GM21737 (cell line): ENCODE measurements at regions not wholly inside any gene's neighbourhood (a gene's known extent, or its start where the extent isn't known, plus 50 kb on each side); places are given as distances from the start of the nearest gene placed in this dataset.

Experiments
- ATAC-seq: cut with Tn5 transposase; IDR thresholded peaks from one replicate; pipeline ENCODE4 v1.9.1; 2021; ENCODE audit warnings: mild to moderate bottlenecking, moderate library complexity; ENCODE audit not compliant: unreplicated experiment

DNA sequence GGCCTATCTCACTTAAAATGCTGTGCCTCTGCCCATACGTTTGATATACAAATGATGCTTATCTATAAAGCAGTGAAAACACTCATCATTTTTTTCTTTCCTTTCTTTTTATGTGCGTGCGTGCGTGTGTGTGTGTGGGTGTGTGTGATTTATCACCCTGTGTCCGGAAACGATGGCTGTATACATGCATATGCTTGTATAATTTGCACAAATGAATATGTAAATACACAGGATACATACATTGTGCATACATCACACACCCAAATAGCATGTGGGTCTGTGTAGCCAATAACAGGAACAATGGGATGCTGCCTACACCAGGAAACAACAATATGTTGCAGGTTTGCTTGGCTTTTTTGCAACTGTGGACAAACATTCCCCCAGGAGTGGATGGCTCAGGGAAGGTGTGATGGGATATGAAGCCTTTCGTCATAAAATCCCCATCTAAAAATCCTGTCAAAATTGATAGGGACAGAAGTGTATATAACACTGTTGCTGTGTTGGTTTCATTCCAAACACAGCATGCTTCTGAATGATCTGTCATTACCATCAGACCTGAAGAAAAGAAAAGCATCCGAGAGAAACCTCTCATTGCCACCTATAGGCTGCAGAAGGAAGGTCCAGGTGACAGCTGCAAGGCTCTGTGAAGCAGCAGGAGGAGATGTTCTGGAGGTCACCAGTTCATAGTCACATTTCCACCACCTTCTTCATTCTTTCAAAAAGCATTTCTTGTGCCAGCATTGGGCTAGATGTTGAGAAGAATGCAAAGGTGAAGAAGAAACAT is 503.9 kb upstream of the NR2F2 start:
- no peak for ATAC-seq

DNA sequence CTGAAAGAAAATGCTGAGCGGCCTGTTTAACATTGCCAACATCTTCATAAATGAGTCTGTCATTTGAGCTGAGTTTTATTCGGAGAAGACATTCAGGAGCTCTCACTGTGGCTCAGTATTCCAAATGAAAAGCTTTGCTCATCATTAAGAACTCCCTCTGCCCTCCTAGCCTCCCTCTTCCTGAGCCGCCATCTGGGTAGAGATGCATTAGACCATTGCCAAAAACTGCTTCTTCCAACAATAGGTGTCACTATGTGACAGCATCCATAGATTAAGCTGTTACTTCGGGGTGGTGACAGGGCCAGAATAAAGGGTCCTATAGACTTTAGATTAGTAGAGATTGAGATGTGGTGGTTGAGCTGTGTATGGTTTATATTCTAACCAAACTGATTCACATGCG is 501.4 kb upstream of the NR2F2 start:
- ATAC-seq = no peak

DNA sequence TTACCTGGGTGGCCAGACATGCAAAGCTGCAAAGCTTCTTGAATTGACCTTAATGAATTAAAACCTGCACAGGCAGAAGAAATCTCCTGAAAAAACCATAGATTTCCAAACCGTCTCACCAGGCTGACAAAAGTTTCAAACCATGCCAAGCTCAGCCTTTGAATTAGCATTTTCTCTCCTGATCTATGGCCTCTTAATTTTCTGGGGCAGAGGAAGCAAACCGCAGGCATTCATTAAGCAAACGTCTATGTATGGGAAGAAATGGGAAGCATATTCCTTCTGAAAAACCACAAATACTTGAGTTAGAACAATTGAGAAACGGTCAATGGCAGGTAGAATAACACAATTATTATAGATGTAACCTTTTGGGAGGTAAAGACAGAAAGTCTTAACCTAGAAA is 500.2 kb upstream of the NR2F2 start:
- no peak for ATAC-seq

DNA sequence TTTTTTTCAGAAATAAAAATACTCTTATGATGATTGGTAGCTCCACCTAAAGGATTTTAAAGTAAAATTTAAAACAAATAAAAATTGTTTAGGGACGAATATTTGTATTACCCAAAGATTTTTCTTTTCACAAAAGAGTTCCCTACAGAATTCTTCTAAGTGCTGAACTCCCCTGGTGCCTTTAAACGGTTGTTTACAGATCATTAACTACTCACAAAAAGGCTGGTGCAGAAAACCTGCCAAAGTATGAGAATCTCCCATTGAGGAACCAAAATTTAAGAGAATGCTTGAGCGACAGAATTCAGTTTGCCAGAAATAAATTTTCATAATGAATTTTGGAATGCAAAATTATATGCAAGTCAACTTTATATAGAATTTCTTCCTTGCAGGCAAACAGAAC is 497.8 kb upstream of the NR2F2 start:
- no peak for ATAC-seq

DNA sequence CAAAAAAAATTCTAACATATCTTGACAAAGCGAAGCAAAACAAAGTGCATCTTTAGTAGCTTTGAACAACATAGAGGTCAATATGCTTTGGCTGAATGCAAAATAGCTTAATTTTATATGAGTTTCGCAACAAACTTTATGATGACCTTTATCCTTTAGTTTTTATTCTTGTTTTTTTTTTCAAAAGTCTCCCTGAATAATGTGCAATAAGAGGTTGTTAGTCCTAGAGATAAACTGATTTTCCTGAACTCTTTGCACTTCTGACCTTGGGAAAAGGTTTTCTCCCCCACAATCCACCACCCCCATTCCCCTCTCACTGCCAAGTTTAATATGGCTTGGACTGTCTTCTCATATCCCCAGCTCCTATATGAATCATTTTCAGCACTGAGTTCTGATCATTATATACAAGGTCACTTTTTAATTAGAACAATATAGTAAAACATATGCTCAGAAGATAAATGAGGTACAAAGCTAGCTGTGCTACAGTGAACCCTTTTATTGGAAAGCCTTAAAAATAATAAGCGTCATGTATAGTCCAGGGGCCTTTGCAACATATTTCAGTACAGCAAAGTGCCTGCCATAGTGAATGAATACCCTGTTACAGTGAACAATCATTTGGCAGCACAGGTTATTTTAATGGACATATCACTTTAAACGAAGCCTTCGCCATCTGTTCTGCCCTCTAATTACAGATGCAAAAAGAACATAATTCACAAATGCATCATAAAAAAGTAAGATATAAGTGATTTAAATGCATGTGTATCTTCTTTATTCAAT is 496.3 kb upstream of the NR2F2 start:
- ATAC-seq = no peak

DNA sequence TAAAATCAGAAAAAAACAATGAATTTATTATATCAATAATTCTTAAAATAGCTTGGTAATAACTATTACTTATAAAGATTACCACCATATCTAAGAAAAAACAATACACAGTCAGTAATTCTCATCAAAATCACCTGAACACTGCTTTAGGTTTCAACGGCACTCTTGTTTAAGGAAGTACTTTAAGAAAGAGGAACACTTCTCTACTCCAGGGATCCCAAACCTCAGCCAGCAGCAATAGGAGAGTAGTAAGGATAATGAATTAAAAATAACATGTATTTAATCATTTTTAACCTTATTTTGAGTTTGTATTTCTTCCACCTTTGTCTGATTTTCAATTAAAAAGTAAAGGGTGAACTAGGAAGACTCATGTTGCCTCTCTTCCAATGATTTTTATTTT is 494.0 kb upstream of the NR2F2 start:
- no peak for ATAC-seq

DNA sequence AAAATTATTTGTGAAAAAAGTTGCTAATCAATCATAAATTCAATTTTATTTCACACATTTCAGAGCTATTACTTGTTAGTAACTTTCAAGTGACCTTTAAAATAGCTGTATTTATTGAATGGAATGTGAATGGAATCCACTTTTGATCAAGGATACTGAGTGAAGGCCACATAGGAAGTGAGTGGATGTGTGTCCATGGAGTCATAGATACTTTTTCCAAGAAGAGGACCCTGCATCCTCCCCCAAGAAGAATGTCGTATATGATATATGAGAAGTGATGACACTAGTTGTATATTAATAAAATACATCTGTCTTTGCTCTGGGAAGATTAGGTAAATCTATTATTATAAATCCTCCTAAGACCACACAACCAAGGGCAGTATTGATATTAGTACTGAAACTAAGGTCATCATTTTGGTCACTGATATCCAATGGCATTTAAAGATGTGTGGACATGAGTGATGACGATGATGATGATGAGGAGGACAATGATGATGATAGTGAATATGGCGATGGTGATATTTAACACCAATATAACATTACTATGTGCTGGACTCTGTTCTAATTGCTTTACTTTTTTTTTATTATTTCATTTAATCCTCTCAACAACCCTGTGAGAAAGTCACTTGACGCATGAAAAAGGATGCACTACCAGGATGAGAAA is 493.0 kb upstream of the NR2F2 start:
- no peak for ATAC-seq

DNA sequence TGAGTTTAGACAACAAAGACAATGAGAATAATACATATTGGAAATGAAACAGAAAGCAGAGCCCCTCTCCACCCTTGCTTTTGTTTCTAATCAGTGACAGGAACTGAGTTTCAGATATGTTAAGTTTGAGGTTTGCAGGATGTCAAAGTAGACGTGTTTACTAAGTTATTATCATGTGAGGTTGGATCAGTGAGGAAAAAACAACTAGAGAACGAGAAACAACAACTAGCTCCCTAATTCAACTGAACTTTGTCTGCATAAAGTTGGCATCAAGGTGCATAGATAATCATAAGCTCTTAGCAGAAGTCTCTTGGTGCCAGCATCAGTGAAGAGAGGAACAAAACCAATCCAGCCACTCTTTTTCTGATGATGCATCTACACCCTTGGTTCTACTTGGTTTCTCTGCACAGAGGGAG is 491.1 kb upstream of the NR2F2 start:
- ATAC-seq = peak; percentile 90

DNA sequence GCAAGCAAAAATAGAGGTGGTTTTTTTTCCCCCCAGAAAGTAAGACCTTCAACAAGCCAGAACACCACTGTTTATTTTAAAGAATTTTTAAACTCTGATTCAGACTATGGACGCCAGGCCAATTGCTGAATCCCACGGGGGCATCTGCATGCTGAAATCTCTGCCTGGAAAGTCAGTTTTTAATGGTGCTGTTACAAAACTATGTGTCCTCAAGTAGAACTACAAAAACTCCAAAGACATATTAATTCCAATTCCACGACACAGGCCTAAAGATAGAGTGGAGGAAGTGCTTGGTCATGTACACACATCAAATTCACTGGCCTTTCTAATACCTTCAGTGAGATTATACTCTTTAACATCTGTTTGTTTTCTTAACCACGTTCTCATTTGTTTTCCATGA is 490.5 kb upstream of the NR2F2 start:
- no peak for ATAC-seq

DNA sequence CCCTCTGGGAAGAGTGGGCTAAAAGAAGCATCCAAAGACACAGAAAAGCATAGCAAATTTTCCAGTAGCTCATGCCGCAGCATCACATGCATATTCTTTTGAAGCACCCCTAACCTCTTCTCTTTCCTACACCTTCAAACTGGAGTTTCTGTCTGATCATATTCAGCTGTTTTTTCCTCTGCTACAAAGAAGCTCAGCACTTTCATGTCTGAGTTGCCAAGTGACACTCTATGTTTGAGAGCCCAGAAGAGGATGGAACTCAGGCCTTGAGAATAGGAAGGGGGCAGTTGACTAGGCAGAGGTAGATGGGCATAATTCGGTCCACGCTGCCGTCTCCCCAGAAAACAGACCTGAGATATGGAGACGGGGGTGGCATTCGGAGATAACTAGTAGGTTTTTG is 489.6 kb upstream of the NR2F2 start:
- no peak for ATAC-seq

DNA sequence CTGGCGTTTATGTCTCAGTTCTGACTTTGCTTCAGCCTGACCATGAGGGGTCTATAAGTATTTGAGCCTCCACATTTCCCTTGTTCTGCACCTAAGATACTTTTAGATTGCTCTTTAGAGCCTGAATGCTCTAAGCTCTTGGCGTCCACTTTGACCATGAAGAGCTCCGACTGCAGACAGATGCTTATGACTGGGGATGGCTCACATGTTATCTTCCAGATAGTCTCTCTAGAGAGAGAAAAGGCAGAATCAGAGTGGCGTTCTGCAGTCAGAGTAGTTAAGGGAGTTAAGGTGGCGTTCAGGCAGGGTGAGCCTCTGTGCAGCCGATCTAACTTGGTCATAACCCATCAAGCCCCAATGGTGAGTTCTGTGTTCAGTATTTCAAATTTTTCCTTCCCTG is 487.9 kb upstream of the NR2F2 start:
- no peak for ATAC-seq

DNA sequence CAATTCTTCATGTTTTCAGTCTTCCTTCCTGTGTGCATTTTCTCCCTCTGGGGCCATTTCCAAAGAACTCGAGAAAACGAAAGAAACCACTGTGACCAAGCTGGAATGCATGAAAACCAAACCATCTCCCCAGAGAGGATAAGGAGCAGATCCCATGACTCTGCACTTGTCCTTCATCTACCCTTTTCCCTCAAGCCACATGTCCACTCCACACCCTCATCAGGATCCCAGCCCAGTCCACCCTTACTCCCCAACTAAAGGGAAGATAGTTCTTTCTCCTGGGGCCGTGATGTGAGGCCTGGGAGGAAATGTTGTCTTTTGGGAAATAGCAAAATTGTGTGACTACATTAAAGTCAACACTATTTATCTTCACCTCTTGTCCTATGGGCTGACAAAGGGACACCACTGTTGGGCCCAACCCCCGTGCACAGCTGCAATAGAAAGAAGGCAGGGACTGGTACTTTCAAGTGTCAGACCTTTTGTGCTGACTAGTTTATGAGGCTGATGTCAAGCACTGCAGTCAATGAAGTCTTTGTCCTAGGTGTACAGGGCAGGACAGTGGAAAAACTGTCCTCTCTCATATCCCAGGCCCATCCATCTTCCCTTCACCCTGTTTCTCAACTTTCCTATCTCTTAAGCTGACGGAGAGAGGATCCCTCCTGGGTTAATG is 487.1 kb upstream of the NR2F2 start:
- ATAC-seq = no peak

DNA sequence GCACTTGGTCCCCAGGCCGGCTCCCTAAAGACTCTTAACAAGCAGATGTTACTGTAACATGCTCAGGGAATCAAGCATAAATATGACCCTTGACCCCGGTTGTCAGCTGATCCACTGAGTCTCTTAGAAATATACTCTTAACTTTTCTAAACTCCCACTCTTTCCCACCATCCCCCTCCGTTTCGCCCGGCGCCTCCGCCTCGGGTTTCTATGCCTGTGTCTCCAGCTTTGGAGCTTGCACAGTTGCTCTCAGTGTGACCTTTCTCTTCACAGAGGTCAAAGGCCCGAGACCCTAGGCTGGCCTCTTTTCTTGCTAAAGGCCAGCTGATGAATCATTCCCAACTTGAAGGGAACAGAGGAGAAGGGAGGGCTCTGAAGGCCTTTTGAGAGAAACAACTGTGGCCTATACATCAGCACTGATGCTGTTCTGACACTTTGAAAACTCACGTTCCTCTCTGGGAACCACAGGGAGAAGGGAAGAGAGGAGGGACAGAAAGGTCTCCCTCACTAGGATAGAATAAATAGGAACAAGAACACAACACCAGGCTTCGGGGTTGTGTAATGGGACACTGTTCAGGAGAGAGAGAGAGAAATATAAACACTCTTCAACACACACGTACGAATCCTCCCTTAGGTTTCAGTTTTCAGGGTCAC is 484.5 kb upstream of the NR2F2 start:
- no peak for ATAC-seq

DNA sequence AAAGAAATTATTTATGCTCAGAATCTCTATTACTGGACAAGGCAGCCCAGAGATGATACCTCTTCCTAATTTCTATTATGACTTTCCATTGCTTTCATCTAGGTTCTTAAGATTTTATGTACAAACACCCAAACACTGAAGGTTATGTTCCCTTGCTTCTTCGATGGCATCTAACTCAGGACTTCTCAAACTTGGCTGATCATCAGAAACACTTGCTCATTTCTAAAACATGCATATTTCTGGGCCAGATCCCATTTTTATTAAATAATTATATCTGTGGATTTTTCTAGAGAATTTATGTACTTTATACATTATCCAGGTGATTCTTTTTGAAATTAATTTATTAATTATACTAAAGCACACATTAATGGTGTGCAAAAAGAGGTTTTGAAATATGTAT is 482.4 kb upstream of the NR2F2 start:
- no peak for ATAC-seq

DNA sequence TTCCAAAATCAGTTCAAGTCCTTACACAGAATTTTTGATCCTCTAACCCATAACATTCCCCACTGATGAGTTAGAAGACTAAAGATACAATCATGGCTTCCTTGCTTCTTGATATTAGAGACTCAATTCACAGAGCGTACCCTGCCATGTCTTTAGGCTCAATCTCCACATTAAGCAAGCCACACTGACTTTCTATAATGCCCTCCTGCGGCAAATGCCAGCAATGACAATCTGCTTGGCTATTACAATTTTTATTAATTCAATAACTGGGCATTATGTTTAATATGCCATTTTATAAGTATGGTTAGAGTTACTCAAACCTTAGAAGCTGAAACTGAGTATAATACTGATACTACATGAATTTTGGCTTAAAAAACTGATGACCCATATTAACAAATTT is 479.7 kb upstream of the NR2F2 start:
- ATAC-seq = no peak

DNA sequence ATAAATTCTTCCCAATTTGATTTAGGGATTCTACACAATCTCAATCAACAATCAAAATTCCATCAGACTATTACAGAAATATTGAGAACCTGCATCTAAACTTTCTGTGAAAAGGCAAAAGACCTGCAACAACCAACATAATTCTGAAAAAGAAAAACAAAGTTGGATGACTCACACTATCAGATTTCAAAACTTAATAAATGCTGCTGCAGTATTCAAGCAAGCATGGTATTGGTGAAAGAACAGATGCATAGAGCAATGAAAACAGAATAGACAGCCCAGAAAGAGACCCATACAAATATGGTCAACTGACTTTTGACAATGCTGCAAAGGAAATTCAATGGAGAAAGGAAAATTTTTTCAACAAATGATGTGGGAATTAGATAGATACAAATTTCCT is 477.1 kb upstream of the NR2F2 start:
- ATAC-seq = no peak

DNA sequence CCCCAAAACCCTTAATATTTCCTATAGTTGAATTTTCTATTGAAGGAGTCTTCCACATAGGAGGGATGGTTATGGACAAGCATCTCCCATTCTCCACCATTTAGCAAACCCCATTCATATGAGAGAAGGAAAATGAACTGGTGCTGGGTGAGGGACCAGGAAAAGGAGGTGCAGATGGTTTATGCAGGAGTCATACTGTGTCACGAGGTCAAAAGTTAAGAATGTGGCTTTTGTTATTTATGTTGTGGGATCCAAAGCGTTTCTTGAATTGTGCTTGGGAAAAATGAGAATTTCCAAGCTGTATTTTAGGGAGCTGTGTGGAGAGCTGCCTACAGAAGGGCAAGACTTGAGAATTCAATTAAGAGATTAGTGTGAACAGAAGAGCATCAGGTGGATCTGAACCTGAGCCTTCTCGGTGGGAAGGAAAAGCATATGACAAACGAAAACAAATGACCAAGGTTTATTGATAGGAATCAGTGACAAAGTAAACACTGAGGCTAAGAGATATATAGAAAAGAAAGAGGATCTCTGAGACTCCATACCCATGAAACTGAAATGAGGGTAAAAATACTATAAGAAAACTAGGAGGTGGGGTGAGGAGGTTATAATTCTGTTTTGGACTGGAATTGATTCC is 473.3 kb upstream of the NR2F2 start:
- ATAC-seq = no peak

DNA sequence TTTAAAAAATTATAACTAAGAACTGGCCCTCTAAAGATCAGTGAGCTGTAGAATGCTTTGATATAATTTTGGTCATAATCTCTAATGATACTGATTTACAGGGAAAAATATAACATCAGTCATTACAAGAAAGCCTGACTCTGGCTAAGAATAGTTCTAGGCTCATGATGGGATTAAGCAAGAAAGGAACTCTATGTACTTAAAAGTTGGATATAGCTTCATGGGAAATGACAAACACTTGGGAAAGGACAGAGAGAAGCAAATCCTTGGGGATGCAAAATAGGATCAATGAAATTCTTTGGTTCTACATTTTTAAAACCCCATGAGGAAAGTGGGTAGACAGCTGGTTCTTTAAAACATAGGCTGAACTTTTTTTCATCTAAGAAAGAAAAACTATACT is 472.7 kb upstream of the NR2F2 start:
- no peak for ATAC-seq

DNA sequence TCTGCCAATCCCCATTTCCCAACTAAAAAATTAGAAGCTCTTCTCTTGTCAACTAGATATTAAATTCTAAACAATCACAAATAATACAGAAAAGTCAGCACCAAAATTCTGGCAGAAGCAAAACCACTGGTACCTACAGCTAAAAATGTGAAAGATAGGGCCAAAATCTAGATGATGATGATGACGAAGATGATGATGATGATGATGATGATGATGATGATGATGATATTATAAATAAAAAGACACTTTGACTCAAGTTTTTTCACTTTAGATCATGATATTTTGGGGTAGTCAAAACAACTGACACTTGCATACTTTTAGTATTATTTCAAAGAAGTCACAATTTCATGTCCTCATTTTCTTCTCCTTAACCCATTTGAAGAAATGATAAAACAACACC is 470.1 kb upstream of the NR2F2 start:
- no peak for ATAC-seq

DNA sequence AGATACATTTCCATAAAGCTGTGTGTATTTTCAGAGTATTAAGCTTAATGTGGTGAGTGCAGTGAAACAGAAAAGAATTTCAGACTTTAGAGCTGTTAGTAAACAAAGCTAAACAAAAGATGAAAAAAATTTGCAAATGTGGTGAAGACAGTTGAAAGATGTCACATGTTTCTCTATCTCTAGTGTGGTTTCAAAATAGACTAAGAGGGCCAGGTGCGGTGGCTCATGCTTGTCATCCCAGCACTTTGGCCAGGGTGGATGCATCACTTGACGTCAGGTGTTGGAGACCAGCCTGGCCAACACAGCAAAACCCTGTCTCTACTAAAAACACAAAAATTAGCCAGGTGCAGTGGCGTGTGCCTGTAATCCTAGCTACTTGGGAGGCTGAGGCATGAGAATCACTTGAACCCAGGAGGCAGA is 466.0 kb upstream of the NR2F2 start:
- peak; percentile 71 for ATAC-seq
